KMS-11 (cell line): ENCODE measurements at regions not wholly inside any gene's neighbourhood (a gene's known extent, or its start where the extent isn't known, plus 50 kb on each side); places are given as distances from the start of the nearest gene placed in this dataset.

Experiments used
- H2AFZ ChIP-seq: fragments of 200-600 bp; sonication (generic); 2 replicates; pipeline ENCODE4 v1.6.1; 2016; ENCODE audit warnings: antibody characterized with exemption, mixed run types, low read depth
- H3K27ac ChIP-seq: fragments of 200-600 bp; sonication (generic); 2 replicates; pipeline ENCODE4 v1.6.1; 2016; ENCODE audit warnings: mild to moderate bottlenecking, mixed run types
- H3K27me3 ChIP-seq: fragments of 200-600 bp; sonication (generic); 2 replicates; pipeline ENCODE4 v1.6.1; 2017; ENCODE audit warnings: mild to moderate bottlenecking, low read depth, mixed run types, moderate library complexity; ENCODE audit not compliant: insufficient read depth
- H3K36me3 ChIP-seq: fragments of 200-600 bp; sonication (generic); 2 replicates; pipeline ENCODE4 v1.6.1; 2017; ENCODE audit warnings: mild to moderate bottlenecking, mixed run types; ENCODE audit not compliant: insufficient read depth
- H3K4me1 ChIP-seq: fragments of 200-600 bp; sonication (generic); 2 replicates; pipeline ENCODE4 v1.6.1; 2016; ENCODE audit warnings: mild to moderate bottlenecking, low read depth, mixed run types; ENCODE audit not compliant: poor library complexity, severe bottlenecking
- H3K4me2 ChIP-seq: fragments of 200-600 bp; sonication (generic); 2 replicates; pipeline ENCODE4 v1.7.0; 2016; ENCODE audit warnings: mild to moderate bottlenecking, mixed run types
- H3K4me3 ChIP-seq: fragments of 200-600 bp; sonication (generic); IDR thresholded peaks from 2 replicates; pipeline ENCODE4 v1.6.1; 2017; ENCODE audit warnings: low read depth, low read length, mixed read lengths; ENCODE audit not compliant: insufficient read depth
- H3K79me2 ChIP-seq: fragments of 200-600 bp; sonication (generic); 2 replicates; pipeline ENCODE4 v1.6.1; 2016; ENCODE audit warnings: low read depth, mixed run types; ENCODE audit not compliant: insufficient read depth
- H3K9ac ChIP-seq: fragments of 200-600 bp; sonication (generic); 2 replicates; pipeline ENCODE4 v1.6.1; 2016; ENCODE audit warnings: mild to moderate bottlenecking, mixed run types
- H4K20me1 ChIP-seq: fragments of 200-600 bp; sonication (generic); 2 replicates; pipeline ENCODE4 v1.6.1; 2016; ENCODE audit warnings: mild to moderate bottlenecking, mixed run types; ENCODE audit not compliant: insufficient read depth
- TF ChIP-seq, protein P1 (sequence below): fragments of 200-600 bp; sonication (generic); conservative IDR thresholded peaks from 2 replicates; pipeline ENCODE4 v1.6.1; 2017; ENCODE audit warnings: low read depth, mild to moderate bottlenecking, antibody characterized with exemption, low read length, moderate library complexity, mixed read lengths

DNA sequence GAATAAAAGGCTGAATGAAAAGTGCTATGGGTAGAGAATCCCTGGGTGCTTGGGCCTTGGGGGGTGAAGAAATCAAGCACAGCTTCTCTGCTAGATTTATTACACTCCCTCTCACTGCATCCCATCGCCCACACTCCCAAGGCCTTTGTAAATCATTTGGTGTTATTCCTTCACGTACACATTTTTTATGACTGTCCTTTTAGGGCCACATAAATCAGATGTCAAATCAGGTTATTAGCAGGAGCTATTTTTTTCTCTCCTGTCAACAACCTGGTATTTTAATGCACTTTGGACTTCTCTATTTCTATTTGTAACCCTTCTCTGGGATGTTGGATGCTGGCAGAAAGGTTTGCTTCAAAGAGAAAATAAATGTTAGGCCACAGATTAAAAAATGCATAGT, 408.8 kb downstream of the INSC start:
- Histone ChIP-seq H3K9ac (no peak overlapping the region), H3K36me3 (no peaks in the 10 kb centered on the region), H4K20me1 (no peaks in the 10 kb centered on the region), H3K4me1 (no peaks in the 10 kb centered on the region), H2AFZ (no peak overlapping the region), H3K27me3 (no peaks in the 10 kb centered on the region), H3K4me2 (no peak overlapping the region), H3K79me2 (no peaks in the 10 kb centered on the region), H3K27ac (no peak overlapping the region), H3K4me3 (no peak overlapping the region)
- TF ChIP-seq, protein P1, sequence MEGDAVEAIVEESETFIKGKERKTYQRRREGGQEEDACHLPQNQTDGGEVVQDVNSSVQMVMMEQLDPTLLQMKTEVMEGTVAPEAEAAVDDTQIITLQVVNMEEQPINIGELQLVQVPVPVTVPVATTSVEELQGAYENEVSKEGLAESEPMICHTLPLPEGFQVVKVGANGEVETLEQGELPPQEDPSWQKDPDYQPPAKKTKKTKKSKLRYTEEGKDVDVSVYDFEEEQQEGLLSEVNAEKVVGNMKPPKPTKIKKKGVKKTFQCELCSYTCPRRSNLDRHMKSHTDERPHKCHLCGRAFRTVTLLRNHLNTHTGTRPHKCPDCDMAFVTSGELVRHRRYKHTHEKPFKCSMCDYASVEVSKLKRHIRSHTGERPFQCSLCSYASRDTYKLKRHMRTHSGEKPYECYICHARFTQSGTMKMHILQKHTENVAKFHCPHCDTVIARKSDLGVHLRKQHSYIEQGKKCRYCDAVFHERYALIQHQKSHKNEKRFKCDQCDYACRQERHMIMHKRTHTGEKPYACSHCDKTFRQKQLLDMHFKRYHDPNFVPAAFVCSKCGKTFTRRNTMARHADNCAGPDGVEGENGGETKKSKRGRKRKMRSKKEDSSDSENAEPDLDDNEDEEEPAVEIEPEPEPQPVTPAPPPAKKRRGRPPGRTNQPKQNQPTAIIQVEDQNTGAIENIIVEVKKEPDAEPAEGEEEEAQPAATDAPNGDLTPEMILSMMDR: no peak

DNA sequence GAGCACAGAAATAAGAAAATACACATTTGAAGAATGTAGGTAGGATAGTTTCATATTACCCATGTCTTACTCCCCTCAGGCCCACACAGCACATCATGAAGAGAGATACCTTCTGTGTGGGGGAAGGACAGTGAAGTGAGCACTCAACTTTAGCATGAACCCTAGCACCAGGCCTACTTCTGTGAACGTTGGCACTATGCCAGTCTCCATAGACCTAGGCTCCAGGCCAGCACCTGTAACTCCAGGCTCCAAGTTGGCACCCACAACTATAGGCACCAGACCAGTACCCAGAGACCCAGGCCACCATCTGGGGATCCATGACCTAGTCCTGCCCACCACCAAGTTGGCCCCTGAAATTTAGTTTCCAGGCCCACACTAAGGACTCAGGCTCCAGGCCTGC, 410.9 kb downstream of the INSC start:
- TF ChIP-seq, protein P1: no peak
- H3K79me2 ChIP-seq: no peaks in the 10 kb centered on the region
- no peak overlapping the region for H2AFZ ChIP-seq
- no peaks in the 10 kb centered on the region for H4K20me1 ChIP-seq
- H3K4me3 ChIP-seq: no peak overlapping the region
- no peak overlapping the region for H3K4me2 ChIP-seq
- no peak overlapping the region for H3K27ac ChIP-seq
- no peaks in the 10 kb centered on the region for H3K27me3 ChIP-seq
- no peak overlapping the region for H3K9ac ChIP-seq
- H3K36me3 ChIP-seq: no peaks in the 10 kb centered on the region
- no peaks in the 10 kb centered on the region for H3K4me1 ChIP-seq

DNA sequence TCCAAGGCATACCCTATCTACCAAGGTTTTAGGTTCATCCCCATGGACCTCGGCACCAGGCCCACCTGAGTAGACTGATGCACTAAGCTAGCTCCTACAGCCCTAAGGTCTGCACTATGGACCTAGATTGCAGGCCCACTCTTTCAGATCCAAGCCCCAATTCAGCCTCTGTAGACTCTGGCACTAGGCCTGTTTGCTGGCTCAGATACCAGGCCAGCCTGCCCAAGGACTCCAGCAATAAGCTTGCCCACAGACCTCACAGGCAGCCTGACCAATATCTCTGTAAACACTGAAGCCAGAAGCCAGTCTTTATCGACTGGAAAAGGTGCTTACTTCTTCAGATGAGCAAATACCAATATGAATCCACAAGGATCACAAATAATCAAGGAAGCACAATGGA, 411.3 kb downstream of the INSC start:
- Histone ChIP-seq H4K20me1 (no peaks in the 10 kb centered on the region), H2AFZ (no peak overlapping the region), H3K79me2 (no peaks in the 10 kb centered on the region), H3K27ac (no peak overlapping the region), H3K4me1 (no peaks in the 10 kb centered on the region), H3K27me3 (no peaks in the 10 kb centered on the region), H3K9ac (no peak overlapping the region), H3K4me2 (no peak overlapping the region), H3K4me3 (no peak overlapping the region), H3K36me3 (no peaks in the 10 kb centered on the region)
- TF ChIP-seq, protein P1: no peak

DNA sequence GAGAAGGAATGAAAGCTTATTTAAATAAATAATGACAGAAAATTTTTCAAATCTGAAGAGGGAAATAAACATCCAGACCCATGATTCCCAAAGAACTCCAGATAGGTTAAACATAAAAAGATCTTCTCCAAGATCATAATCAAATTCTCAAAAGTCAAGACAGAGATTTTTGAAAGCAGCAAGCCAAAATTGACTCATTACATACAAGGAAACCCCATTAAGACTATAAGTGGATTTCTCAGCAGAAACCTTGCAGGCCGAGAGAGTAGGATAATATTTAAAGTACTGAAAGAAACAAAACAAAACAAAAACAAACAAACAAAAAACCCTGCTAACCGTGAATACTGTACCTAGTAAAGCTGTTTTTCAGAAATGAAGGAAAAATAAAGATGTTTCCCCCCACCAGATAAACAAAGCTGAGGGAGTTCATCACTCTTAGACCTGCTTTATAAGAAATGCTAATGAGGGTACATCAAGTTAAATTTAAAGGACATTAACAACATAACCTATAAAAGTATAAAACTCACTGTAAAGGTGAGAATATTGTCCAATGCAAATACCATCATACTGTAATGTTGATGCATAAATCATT, 412.2 kb downstream of the INSC start:
- Histone ChIP-seq H3K4me1 (no peaks in the 10 kb centered on the region), H3K27ac (no peak overlapping the region), H4K20me1 (no peaks in the 10 kb centered on the region), H3K27me3 (no peaks in the 10 kb centered on the region), H3K4me2 (no peak overlapping the region), H2AFZ (no peak overlapping the region), H3K79me2 (no peaks in the 10 kb centered on the region), H3K36me3 (no peaks in the 10 kb centered on the region), H3K9ac (no peak overlapping the region), H3K4me3 (no peak overlapping the region)
- TF ChIP-seq, protein P1: no peak
